K562 (cell line): ENCODE measurements at regions not wholly inside any gene's neighbourhood (a gene's known extent, or its start where the extent isn't known, plus 50 kb on each side); places are given as distances from the start of the nearest gene placed in this dataset.

ENCODE experiments used
- CBX5 ChIP-seq: IDR thresholded peaks from 2 replicates; pipeline ENCODE4 v1.6.1; 2014; ENCODE audit warnings: low read depth, borderline replicate concordance
- CREB5 ChIP-seq: fragments of 250-450 bp; sonication (Bioruptor Pico); IDR thresholded peaks from 2 replicates; pipeline ENCODE4 v1.5.0; 2020; ENCODE audit warnings: mild to moderate bottlenecking
- ELK3 ChIP-seq: fragments of 450-650 bp; formaldehyde crosslinking; IDR thresholded peaks from 2 replicates; pipeline ENCODE4 v1.4.0; 2020; ENCODE audit warnings: mild to moderate bottlenecking
- PHB ChIP-seq: fragments of 250-450 bp; sonication (Bioruptor Pico); IDR thresholded peaks from 2 replicates; pipeline ENCODE4 v1.5.0; 2021
- ZBTB11 ChIP-seq, 3 experiments: fragments of 200-800 bp in 1 of 3; fragments of 250-450 bp in 1 of 3; fragments of 450-650 bp in 1 of 3; sonication (Bioruptor Pico) in 1 of 3; sonication (Bioruptor generic) in 1 of 3; formaldehyde crosslinking in 1 of 3; IDR thresholded peaks; 2 replicates each; pipeline versions ENCODE4 v1.6.1 to v1.8.0; 2016 to 2022; ENCODE audit warnings: mild to moderate bottlenecking in 2 of 3, missing genetic modification characterization in 2 of 3, missing compliant biosample characterization in 1 of 3, moderate library complexity in 1 of 3

GRCh38 chr3:177312491-177312890 is 115.2 kb upstream of the TBL1XR1 start (continued):
- TF ChIP-seq ELK3 (CRISPR knock-in tag) (no peak), PHB (CRISPR knock-in tag) (no peak), CBX5 (no peak), ZBTB11 (CRISPR knock-in tag; IDR thresholded peaks at IDR 0.05) (no peak), CREB5 (CRISPR knock-in tag) (no peak)
